Keratinocyte (primary cell): ENCODE measurements at regions not wholly inside any gene's neighbourhood (a gene's known extent, or its start where the extent isn't known, plus 50 kb on each side); places are given as distances from the start of the nearest gene placed in this dataset.

ENCODE experiments used
- DNase-seq: peaks from one replicate; pipeline ENCODE4 v3.0.0-alpha.2; 2011; ENCODE audit warnings: low read depth, missing footprints, low spot score
- FAIRE-seq: peaks from 2 replicates; lab custom pipeline; 2011; peaks lifted over from hg19 to GRCh38; lab: Jason Lieb, UNC
- H2AFZ ChIP-seq: 2 replicates; pipeline ENCODE4 v1.6.0; 2012; ENCODE audit warnings: low read length, control low read depth, inconsistent platforms; ENCODE audit not compliant: control insufficient read depth
- H3K27ac ChIP-seq: 2 replicates; pipeline ENCODE4 v1.5.1; 2011; ENCODE audit warnings: low read length; ENCODE audit not compliant: control insufficient read depth, insufficient read depth
- H3K27me3 ChIP-seq: 3 replicates; pipeline ENCODE4 v1.6.0; 2011; ENCODE audit warnings: low read length; ENCODE audit not compliant: control insufficient read depth, insufficient read depth; ENCODE audit errors: extremely low read depth
- H3K36me3 ChIP-seq, 2 experiments: 2 replicates in 1 of 2; 3 replicates in 1 of 2; pipeline ENCODE4 v1.5.1; 2011; ENCODE audit warnings: low read length in 2 of 2, mild to moderate bottlenecking in 1 of 2; ENCODE audit not compliant: control insufficient read depth in 2 of 2, insufficient read depth in 2 of 2; ENCODE audit errors: extremely low read depth in 1 of 2
- H3K4me1 ChIP-seq: 3 replicates; pipeline ENCODE4 v1.5.1; 2011; ENCODE audit warnings: low read length; ENCODE audit not compliant: control insufficient read depth, insufficient read depth; ENCODE audit errors: extremely low read depth
- H3K4me2 ChIP-seq: 3 replicates; pipeline ENCODE4 v1.6.0; 2011; ENCODE audit warnings: low read depth, low read length; ENCODE audit not compliant: control insufficient read depth, insufficient read depth; ENCODE audit errors: extremely low read depth
- H3K4me3 ChIP-seq, 3 experiments: fragments of 200-600 bp in 1 of 3; sonication (generic) in 1 of 3; 2 replicates in 2 of 3; 3 replicates in 1 of 3; pipeline ENCODE4 v1.5.1; 2011 to 2016; ENCODE audit warnings: low read length in 3 of 3, mild to moderate bottlenecking in 3 of 3, control low read depth in 2 of 3, inconsistent platforms in 1 of 3, low read depth in 1 of 3, mixed read lengths in 1 of 3, mixed run types in 1 of 3, moderate library complexity in 1 of 3; ENCODE audit not compliant: control insufficient read depth in 2 of 3, insufficient read depth in 2 of 3; ENCODE audit errors: extremely low read depth in 1 of 3
- H3K79me2 ChIP-seq: 2 replicates; pipeline ENCODE4 v1.6.0; 2012; ENCODE audit warnings: low read length; ENCODE audit not compliant: control insufficient read depth, insufficient read depth
- H3K9ac ChIP-seq: 3 replicates; pipeline ENCODE4 v1.6.0; 2011; ENCODE audit warnings: low read length; ENCODE audit not compliant: control insufficient read depth, insufficient read depth; ENCODE audit errors: extremely low read depth
- H3K9me1 ChIP-seq: 3 replicates; pipeline ENCODE4 v1.6.0; 2011; ENCODE audit warnings: low read length; ENCODE audit not compliant: control insufficient read depth, insufficient read depth; ENCODE audit errors: extremely low read depth
- H3K9me3 ChIP-seq: 2 replicates; pipeline ENCODE4 v1.5.1; 2012; ENCODE audit warnings: low read depth, low read length; ENCODE audit not compliant: control insufficient read depth
- H4K20me1 ChIP-seq: 3 replicates; pipeline ENCODE4 v1.6.0; 2011; ENCODE audit warnings: low read length; ENCODE audit not compliant: control insufficient read depth, insufficient read depth; ENCODE audit errors: extremely low read depth
- CTCF ChIP-seq, 3 experiments: IDR thresholded peaks in 1 of 3; conservative IDR thresholded peaks in 1 of 3; optimal IDR thresholded peaks in 1 of 3; 2 replicates in 2 of 3; 3 replicates in 1 of 3; pipeline versions ENCODE3 to v1.5.1; 2011; ENCODE audit warnings: low read length in 3 of 3, mild to moderate bottlenecking in 3 of 3, moderate library complexity in 2 of 3, control low read depth in 1 of 3, inconsistent platforms in 1 of 3; ENCODE audit not compliant: insufficient read depth in 2 of 3; ENCODE audit errors: extremely low read depth in 1 of 3
- EZH2 ChIP-seq: IDR thresholded peaks from one replicate; pipeline ENCODE4 v1.6.1; 2012; ENCODE audit warnings: inconsistent platforms, mild to moderate bottlenecking, low read length, moderate library complexity
- dilution Hi-C: fragments of 300-500 bp; cut with MboI; formaldehyde crosslinking; loops from one replicate; pipeline ENCODE4 v1.7.0; 2020; ENCODE audit warnings: low sequenced_read_pairs; ENCODE audit not compliant: extremely low pct_ligation_motif_present

- H3K4me3 ChIP-seq = no peak overlapping the region
- TF ChIP-seq CTCF (optimal IDR thresholded peaks at IDR 0.05 in 1 of 3, IDR thresholded peaks at IDR 0.05 in 1 of 3, conservative IDR thresholded peaks at IDR 0.05 in 1 of 3; ENCODE audit: extremely low read depth in 1 of 3, insufficient read depth in 2 of 3, low read length in 3 of 3) = no peak
- TF ChIP-seq EZH2 = no peak
- dilution Hi-C loops = no loop called here
- no peak overlapping the region for H3K4me2 ChIP-seq
- H3K9me3 ChIP-seq = no peaks in the 10 kb centered on the region
- DNase-seq (no peak), FAIRE-seq (no peak)
- H2AFZ ChIP-seq = no peak overlapping the region
- H3K27ac ChIP-seq = no peak overlapping the region
- H3K9ac ChIP-seq = no peak overlapping the region
- H3K9me1 ChIP-seq = no peaks in the 10 kb centered on the region
- H3K36me3 ChIP-seq = no peaks in the 10 kb centered on the region
- H4K20me1 ChIP-seq = no peaks in the 10 kb centered on the region
- no peaks in the 10 kb centered on the region for H3K4me1 ChIP-seq
- no peaks in the 10 kb centered on the region for H3K79me2 ChIP-seq
- H3K27me3 ChIP-seq = no peaks in the 10 kb centered on the region
Observed at GRCh38 chr7:25512061-25512687, 283.9 kb upstream of the NPVF start.

GRCh38 chr7:25515633-25516275, 287.5 kb upstream of the NPVF start:
- Histone ChIP-seq H3K36me3 (no peaks in the 10 kb centered on the region), H3K9me1 (no peaks in the 10 kb centered on the region), H4K20me1 (no peaks in the 10 kb centered on the region), H3K79me2 (no peaks in the 10 kb centered on the region), H3K27ac (no peak overlapping the region), H3K9ac (no peak overlapping the region), H3K4me2 (no peak overlapping the region), H2AFZ (no peak overlapping the region), H3K9me3 (no peaks in the 10 kb centered on the region), H3K27me3 (no peaks in the 10 kb centered on the region), H3K4me1 (no peaks in the 10 kb centered on the region), H3K4me3 (no peak overlapping the region)
- no peak for FAIRE-seq
- no peak for DNase-seq
- no peak for TF ChIP-seq EZH2
- no peak for TF ChIP-seq CTCF (optimal IDR thresholded peaks at IDR 0.05 in 1 of 3, IDR thresholded peaks at IDR 0.05 in 1 of 3, conservative IDR thresholded peaks at IDR 0.05 in 1 of 3; ENCODE audit: extremely low read depth in 1 of 3, insufficient read depth in 2 of 3, low read length in 3 of 3)
- dilution Hi-C loops = no loop called here
